OCI-LY7 (cell line): ENCODE measurements at regions not wholly inside any gene's neighbourhood (a gene's known extent, or its start where the extent isn't known, plus 50 kb on each side); places are given as distances from the start of the nearest gene placed in this dataset.

Experiments
- EZH2phosphoT487 ChIP-seq: fragments of 200-600 bp; sonication (generic); IDR thresholded peaks from 2 replicates; pipeline ENCODE4 v1.6.1; 2018; ENCODE audit warnings: low read depth, borderline replicate concordance, mild to moderate bottlenecking, mixed run types, antibody characterized with exemption, low read length, moderate library complexity, mixed read lengths
- TF ChIP-seq, protein P1 (sequence below): fragments of 200-600 bp; sonication (generic); conservative IDR thresholded peaks from 2 replicates; pipeline ENCODE4 v1.5.1; 2014; ENCODE audit warnings: mild to moderate bottlenecking, antibody characterized with exemption, low read length, moderate library complexity, mixed read lengths

DNA sequence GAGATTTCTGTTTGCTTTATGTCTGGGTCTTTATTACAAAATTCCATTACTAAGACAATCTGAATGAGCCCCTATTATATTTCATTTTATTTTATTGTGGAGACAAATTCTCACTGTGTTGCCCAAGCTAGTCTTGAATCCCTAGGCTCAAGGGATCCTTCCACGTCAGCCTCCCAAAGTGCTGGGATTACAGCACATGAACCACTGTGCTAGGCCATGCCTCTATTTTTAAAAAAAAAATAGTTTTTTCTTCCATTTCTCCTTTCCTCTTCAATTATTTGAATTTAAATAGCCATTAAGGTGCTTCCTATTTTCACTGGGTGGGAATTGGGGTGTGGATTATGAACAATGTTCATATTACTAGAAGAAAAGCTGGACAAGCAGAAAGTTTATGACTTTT lies 1587.4 kb downstream of the GRIK2 start:
- TF ChIP-seq, protein P1, sequence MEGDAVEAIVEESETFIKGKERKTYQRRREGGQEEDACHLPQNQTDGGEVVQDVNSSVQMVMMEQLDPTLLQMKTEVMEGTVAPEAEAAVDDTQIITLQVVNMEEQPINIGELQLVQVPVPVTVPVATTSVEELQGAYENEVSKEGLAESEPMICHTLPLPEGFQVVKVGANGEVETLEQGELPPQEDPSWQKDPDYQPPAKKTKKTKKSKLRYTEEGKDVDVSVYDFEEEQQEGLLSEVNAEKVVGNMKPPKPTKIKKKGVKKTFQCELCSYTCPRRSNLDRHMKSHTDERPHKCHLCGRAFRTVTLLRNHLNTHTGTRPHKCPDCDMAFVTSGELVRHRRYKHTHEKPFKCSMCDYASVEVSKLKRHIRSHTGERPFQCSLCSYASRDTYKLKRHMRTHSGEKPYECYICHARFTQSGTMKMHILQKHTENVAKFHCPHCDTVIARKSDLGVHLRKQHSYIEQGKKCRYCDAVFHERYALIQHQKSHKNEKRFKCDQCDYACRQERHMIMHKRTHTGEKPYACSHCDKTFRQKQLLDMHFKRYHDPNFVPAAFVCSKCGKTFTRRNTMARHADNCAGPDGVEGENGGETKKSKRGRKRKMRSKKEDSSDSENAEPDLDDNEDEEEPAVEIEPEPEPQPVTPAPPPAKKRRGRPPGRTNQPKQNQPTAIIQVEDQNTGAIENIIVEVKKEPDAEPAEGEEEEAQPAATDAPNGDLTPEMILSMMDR: no peak
- no peak for TF ChIP-seq EZH2phosphoT487
